ENCODE measurements at regions not wholly inside any gene's neighbourhood (a gene's known extent, or its start where the extent isn't known, plus 50 kb on each side); places are given as distances from the start of the nearest gene placed in this dataset.

DNA sequence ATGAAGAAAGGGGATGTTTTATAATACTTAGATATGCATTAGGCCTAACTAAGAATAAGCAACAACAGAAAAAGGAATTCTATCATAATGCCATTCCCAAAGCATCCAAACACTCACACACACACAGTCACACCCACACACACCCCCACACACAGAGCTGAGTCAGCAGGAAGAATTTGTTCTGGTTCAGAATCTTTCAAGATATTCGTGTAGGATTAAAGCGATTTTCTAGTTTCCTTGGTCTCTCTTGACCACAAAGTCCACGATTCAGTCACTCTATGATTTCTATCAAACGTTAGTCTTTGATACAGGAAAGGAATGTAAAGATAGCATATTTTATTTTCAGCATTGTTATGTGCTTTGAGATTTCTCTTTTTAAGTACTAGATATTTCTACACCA is 382.6 kb upstream of the DCN start:
- DNase-seq = no peak

DNA sequence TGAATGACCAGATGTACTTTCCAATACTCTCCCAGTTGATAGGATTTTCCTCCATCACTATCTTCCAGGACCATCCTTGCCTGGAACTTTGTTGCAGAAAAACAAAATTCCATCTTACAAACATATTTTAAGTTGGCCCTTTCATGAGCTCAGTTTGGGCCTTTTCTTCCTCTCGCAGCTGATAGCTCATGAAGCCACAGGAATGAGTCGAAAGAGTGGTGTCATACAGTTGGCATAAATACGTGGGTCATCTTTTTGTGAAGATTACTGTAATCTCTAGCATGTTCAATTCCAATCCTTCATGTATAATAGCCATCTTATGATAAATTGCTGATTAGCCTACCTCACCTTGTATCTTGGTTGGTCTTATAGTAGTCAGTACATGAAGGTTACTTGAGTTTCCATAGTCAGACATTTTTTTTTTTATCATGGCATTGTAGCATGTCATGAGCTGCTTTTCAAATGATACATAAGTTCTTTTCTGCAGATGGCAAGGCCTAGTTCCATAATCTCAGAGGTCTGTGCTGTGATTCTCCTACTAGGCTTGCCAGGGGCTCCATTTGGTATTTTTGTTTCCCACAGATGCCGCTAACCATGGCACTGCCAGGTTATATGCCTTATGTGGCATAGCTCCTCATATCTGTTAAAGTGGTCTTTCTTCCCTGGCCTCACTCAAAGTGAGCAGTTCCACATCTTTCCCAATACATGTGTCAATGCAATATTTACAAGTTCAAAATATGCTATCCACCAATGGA is 380.6 kb upstream of the DCN start:
- DNase-seq = no peak

DNA sequence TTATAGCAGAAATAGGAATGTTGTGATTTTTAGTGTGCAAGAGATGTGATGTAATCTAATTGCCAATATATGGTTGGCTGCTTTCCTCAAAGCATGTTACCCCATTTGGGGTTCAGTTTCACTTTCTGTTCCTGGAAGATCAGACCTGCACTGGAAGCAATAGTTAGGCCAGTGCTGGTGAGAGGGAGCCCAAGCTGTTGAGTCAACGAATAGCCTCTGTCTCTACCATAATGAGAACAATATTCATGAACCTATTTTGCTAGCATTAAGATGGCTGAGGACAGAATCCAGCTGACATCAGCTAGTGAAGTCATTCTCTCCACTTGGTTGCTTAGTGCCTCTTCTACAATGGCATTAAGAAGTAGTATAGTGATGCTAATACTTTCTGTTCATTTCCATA is 379.9 kb upstream of the DCN start:
- DNase-seq = no peak

DNA sequence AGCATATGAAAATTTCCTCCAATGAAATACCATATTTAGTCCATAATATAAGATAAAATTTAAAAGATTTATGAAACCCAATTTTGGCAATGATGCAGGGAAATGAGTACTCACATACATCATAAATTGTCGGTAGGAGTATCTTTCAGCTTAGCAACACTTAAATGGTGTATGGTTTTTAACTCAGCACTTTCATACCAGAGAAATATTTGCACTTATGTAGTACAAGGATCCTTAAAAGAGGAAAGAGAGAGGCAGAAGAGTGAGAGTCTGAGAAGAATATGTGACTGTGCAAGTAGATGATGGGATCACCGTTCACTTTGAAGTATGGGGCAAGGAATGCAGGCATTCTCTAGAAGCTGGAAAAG is 379.3 kb upstream of the DCN start:
- DNase-seq = no peak

DNA sequence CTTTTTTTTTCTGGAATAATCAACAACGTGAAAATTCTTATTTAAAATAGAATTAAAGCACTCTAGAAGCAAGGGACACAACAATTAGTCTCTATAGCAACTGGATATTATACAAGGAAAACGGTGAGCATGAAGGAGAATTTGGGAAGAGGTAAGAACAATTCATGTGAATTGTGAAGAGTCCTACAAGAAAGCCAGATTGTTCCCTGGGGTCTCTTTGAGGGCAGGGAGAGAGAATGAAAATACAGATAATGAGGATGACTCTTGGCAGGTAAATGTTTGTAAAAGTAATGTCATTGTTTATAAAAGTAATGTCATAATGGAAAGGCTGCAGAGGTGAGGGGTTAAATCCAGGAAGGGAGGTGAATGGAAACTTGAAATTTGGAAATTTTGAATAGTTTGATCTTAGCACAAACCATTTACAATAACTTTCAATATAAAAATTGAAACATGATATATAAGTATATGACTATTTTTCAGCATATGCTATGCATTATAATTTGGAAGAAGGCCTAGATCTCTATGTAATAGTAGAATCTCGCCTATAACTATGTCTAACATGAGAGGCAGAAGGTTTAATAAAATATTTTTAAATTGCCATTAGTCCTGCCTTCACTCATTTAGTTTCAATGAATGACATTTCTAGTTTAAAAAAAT is 378.8 kb upstream of the DCN start:
- DNase-seq = no peak

DNA sequence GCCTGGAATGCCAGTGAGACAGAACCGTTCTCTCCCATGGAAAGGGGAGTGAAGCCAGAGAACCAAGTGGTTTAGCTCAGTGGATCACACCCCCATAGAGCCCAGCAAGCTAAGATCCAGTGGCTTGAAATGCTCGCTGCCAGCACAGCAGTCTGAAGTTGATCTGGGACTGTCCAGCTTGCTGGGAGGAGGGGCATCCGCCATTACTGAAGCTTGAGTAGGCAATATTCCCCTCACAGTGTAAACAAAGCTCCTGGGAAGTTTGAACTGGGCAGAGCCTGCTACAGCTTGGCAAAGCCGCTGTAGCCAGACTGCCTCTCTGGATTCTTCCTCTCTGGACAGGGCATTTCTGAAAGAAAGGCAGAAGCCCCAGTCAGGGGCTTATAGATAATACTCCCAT is 374.3 kb upstream of the DCN start:
- DNase-seq = no peak

DNA sequence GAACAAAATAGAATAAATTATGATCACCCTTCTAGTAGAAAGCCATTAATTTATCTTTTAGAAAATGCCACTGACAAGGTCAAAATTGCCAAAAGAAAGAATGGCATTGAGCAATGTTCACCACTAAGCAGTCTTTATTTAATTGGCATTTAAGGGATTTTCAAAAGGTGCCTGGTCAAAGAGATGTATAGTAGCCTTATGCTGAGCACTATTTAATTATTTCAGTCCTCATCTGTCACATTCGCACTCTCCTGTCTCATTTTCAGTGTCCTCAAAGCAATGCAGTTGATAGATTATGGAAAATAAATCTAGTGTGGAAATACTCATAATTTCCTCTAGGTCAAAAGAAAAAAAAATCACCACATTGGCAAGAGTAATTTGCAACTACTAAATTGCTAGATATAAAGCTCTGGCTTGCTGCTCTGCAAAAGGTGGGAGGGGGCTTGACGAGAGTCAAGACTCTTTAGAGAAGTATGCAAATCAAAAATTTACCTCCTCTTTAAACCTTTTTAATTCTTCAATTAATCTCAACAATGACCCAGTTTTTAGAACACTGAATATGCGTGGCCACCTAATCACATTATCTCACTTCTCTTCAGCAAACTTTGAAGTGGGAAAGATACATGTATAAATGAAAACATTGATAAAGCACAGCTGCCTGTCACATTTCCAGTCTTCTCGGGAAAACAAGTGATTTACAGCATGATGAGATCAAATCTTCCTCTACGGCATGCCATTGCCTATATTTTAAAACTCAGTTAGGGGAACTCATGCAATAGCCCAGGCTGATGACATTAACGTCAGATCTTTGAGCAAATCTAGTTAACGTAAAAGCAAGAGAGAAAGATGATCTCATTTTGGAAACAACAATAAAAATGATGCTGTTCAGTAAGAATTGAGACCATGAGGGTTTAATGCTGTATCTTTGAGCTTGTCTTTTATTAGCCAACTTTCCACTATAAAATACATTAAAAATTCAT is 373.1 kb upstream of the DCN start:
- DNase-seq = no peak

DNA sequence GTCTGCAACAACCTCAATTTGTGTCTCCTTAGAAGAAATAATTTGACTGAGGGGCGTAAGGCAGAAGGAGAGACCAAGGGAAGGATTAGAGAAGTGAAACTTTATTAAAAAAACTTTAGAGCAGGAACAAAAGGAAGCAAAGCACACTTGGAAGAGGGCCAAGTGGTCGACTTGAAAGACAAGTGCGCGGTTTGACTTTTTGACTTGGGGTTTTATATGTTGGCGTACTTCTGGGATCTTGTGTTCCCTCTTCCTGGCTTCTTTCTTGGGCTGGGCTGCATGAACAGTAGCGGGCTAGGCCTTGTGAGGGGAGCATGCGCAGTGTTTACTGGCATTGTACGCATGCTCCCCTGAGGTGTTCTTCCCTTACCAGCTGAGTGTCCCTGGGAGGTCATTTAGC is 369.3 kb upstream of the DCN start:
- DNase-seq = no peak

DNA sequence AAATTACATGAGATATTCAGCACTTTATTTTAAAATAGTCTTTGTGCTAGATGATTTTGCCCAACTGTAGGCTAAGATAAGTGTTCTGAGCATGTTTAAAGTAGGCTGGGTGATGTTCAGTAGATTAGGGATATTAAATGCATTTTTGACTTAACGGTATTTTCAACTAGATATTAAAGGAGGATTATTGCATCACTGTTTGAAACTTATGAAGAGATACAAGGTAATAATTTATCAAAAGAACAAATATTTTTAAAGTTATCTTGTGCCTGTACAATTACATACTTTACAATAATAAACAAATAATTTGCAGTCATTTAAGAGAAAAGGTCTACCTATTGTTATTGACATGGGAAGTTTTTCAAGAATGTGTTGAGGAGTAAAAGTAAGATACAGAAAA is 368.6 kb upstream of the DCN start:
- no peak for DNase-seq

DNA sequence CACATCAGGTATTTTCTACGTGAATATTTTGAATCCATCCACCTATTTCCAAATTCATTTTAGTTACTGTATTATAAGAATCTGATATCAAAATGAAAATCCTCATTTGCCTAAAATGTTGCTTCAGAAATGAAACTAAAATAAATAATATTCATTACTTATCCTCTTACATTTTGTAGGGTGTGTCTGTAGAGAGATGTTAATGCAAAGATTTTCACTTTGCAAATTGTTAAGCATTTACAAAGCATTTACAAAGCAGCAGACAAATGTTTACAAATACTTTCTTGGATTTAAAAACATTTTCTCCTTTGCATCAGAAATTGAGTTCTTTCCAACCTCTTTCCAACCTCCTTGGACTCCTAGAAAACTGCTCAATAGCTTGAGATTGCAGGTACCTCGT is 360.0 kb upstream of the DCN start:
- no peak for DNase-seq

DNA sequence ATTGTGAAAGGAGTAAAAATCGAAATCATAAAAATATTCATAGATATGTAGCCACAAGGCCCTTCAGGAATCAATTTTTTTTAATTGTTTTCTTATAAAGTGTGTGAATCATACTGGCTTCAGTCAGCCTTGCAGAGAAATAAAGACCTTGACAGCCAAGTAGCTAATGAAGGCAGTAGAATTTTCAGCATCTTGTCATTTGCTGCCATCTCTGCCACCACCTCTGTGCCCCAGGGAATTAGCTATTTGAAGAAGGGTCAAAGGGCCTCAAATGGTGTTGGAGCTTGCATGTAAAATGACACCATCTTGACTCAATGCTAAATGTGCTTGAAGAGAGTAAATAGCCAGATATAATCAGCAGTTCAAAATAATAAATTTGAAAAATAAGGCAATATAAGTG is 359.4 kb upstream of the DCN start:
- DNase-seq = no peak

DNA sequence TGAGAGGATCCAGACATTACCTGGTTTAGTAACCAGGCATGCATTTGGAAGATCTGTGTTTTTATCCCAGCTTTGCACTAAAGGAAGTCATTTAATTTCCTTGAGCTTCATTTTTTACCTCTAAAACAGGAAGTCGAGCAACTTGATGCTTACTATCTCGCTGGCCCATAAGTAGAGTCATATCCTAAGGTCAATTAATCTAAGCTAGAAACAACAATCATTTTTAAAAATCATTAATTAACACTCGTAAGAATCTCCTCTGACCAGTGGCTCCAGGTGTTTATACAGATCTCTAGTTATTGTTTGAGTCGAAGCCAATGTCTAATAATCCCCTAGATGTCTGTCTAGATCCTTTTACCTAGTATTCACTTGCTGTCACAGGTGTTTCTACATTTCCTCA is 355.8 kb upstream of the DCN start:
- DNase-seq = no peak

DNA sequence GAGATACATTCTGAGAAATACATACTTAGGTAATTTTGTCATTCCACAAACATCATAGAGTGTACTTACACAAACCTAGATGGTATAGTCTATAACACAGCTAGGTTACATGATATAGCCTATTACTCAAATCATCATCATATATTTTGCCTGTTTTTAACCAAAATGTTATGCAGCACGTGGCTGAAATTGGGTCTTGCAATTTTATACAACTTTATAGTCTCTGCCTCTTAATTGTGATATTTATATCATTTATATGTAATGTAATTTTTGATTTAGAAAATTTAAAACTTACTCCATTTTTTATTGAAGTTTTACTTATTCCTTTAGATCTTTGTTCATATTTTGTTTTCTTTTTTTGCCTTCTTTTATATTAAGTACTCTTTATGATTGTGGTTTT is 350.7 kb upstream of the DCN start:
- DNase-seq = no peak

DNA sequence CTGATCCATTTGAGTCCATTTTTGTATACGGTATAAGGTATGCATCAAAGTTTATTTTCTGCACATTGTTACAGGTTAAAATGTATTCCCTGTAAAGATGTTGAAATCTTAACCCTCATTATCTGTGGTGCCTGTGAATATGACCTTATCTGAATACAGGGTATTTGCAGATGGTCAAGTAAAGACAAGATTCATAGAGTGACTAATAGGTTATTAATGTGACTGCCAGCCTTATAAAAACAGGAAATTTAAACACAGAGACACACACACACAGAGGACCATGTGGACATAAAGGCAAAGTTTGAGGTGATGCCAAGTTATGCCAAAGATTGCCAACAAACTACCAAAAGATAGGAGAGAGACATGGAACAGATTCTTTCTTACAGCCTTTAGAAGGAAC is 347.2 kb upstream of the DCN start:
- no peak for DNase-seq

DNA sequence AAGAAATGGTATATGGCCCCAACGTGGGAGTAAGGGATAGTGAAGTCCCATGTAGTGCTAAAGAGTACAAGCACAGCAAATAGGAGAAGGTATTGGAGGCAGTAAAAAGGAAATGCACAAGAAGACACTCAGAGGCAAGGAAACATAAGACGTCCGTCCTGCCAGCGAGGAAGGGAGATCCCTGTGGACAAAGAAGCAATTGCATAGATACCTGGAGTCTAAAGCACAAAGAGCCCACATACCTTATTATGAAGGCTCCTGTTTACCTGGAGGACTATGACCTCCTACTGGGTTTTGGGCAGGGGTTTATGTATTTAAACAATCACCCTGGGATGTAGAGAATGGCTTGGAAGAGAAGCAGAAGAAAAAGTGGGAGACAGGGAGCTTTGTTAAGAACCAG is 341.2 kb upstream of the DCN start:
- DNase-seq = no peak

DNA sequence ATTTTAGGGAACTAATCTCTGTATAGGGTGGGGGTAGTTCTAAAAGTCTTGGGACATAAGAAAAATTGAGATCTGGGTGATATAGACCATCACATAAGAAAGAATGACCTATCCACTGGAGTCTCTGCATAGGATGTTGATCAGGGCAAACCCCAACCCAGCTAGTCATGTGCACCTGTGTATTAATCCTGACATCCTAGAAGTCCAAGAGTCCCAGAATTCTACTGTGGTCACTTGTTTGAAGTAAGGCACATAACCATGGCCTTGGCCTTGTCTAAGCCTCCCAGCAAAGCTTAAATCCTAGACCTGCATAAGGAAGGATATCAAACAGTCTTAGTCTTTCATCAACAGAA is 334.1 kb upstream of the DCN start:
- DNase-seq = no peak

DNA sequence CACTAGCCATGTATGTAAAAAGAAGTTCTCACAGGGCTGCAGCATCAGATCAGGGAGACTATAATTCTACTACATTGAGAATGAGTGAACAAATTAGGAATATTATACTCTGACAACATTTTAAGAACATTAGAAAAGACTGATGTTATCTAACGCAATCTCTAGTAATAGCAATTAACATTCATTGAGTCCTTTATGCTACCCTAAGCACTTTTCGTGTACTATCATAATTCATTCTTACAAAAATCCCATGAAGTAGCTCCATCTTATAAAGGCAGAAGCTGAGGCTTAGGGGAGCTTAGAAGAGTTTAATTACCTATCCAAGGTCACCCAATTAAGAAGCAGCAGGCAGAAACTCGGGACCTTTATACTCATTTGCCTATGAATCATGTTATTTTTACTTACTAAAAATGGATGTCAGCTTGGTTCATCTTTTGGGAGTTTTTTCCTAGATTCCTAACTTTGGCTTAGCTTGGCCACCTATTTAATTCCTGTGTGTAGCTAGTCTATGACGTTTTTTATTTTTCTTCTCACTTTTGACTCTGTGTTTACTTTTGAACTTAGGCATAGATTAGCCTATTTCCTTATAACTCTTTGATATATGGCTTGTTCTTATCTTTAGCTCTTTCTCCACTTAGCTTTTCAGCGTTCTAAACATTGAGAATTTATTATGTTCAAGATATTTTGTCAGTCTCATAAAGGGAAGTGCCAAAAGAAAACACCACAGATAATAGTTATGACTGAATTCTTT is 333.5 kb upstream of the DCN start:
- no peak for DNase-seq

DNA sequence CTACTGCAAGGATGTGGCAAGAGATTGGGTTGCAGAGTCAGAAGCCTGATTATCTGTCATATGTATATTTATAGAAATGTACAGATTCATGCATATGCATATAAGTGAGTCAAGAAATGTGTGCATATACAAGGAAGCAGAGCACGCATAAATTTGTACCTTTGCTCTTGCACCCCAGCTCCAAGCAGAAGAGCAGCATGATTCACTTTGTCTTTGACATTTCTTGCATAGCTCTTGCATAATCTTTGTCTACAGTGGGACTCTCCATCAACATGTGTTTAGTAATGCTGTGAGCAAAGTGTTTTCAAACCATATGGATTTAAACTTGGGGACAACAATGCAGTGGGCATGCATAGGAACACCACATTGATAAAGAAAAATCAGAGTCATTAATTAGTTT is 330.7 kb upstream of the DCN start:
- DNase-seq = no peak

DNA sequence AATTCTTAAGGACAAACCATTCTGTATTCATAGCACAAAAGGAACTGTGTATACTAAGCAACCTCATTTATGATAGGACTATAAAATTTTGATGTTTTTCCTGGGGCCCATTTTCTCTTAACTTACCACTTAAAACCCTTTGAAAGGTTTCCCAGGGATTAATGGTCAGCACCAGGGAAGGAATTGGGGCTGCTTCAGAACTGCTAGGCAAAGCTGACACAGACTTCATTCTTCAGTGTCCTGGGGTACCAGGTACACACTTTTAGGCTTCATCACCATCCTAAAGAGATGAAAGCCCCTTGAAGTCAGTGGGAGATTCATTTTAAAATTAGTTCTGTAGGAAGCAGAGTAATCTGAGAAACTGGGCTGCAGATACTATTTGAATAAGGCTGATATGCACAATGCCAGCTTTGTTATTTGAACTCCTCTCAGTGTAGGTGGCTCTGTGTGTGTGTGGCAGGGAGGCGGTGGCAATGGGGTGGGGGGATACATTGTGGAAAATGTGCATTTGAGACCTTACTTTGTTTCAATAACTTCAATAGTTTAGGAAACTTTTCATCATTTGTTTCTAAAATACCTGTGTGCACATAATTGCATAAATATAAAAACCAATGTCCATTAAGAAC is 329.3 kb upstream of the DCN start:
- DNase-seq = no peak

DNA sequence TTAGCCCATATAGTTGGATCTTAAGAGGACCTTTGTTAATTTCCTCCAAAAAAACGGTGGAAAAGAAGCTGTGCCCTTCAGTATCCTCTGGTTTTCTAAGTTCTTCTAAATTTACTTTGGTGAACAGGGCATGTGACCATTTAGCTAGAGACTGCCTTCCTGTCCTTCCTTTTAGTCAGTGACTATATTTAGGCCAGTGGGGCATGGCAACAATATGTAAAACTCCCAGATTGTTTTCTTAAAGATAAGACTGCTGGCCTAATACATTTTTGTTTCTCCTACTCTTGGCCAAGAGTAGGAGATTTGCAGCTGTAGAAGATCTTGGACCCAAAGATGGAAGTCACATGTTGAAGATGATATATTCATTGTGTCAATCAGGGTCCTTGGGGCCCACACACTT is 325.1 kb upstream of the DCN start:
- no peak for DNase-seq

DNA sequence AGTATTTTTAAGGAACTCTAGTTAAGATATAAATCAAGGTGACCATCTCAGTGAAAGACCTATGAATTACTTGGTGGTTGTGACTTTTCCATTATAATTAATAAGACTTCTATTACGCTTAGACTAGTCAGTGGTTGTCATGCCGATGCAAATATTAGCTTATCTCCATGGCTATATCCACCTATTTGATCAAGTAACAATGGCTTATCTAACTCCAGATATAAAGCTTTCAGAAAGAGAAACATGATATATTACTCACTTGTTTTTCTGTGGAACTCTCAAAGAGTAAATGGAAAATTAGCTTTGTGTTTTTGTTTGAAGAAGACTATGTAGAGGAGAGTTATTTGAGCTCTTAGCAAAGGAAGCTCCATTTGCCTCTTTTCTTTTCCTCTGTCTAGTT is 323.8 kb upstream of the DCN start:
- DNase-seq = no peak

DNA sequence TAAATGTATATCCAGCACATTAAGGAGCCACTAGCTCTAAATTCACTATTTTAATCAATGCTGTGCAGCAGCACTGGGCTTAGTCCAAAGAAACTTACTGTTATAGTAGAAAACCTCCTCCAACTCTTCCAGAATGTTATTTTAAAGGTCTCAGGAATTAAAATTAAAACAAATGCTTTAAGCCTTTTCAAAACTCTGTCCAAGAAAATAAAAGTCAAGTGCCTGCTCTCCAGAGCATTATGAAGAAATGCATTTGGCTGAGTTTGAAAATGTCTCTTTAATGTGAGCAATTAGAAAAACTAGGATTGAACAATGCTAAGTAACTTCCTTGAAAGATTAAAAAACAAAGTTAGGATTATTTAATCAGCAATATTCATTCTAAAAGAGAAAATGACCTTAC is 322.4 kb upstream of the DCN start:
- DNase-seq = no peak

DNA sequence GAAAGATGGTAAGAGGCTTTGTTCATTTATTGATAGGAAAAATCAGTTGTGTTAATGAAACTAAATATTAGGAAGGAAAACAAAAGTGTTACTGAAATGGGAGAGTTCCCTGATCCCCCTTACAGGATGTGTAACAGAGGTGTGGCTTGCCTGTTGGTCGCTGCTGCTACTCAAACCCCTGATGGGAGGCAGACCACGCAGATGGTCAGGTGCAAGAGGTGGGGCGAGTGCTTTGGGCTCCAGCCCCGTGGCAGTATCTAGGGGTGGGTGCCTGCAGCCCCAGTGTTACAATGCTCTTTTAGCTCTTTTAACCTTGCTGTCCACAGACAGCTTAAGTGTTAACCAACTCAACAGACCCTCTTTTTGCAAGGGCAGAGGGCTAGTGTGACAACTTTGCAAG is 319.6 kb upstream of the DCN start:
- DNase-seq = no peak
